ENCODE measurements at regions not wholly inside any gene's neighbourhood (a gene's known extent, or its start where the extent isn't known, plus 50 kb on each side); places are given as distances from the start of the nearest gene placed in this dataset.

DNA sequence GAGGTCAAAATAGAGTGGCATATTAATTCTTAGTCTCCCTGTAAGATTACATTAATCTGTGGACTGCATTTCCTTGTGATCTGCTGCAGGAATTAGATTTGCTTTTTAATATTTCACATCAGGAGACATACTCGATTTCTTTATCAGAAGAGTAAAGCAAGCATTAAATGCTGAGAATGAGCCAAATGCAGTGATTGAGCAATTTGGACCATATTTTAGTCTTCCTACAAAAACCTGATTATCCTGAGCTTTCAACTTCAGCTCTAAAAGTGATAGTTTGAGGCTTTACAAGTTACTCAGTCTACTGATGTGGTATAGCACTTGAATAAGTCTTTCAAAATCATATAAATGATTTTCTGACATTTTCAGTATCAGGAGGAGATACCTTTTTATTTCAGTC, 774.3 kb upstream of the RAB6C start:
- H3K4me1 ChIP-seq, result no peaks in the 10 kb centered on the region
- no peaks in the 10 kb centered on the region; the same call in 1 of the 2 replicates for H3K27me3 ChIP-seq (replicated peaks; ENCODE audit: control insufficient read depth, insufficient read depth, low read length)
- H3K36me3 Mint-ChIP-seq (ENCODE audit: insufficient read depth, unreplicated experiment), result no peaks in the 10 kb centered on the region
- H3K4me1 Mint-ChIP-seq (ENCODE audit: low read depth, unreplicated experiment), result peaks cover 6% of the 10 kb centered on the region
- TF ChIP-seq, protein P1, sequence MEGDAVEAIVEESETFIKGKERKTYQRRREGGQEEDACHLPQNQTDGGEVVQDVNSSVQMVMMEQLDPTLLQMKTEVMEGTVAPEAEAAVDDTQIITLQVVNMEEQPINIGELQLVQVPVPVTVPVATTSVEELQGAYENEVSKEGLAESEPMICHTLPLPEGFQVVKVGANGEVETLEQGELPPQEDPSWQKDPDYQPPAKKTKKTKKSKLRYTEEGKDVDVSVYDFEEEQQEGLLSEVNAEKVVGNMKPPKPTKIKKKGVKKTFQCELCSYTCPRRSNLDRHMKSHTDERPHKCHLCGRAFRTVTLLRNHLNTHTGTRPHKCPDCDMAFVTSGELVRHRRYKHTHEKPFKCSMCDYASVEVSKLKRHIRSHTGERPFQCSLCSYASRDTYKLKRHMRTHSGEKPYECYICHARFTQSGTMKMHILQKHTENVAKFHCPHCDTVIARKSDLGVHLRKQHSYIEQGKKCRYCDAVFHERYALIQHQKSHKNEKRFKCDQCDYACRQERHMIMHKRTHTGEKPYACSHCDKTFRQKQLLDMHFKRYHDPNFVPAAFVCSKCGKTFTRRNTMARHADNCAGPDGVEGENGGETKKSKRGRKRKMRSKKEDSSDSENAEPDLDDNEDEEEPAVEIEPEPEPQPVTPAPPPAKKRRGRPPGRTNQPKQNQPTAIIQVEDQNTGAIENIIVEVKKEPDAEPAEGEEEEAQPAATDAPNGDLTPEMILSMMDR (IDR thresholded peaks at IDR 0.05; ENCODE audit: insufficient read depth in 1 of 2, low read depth in 1 of 2, low read length in 1 of 2, severe bottlenecking in 1 of 2, unreplicated experiment in 1 of 2), result no peak
- intact Hi-C loops (cut with micrococcal nuclease; ENCODE audit: unreplicated experiment), result no loop called here
- ChIA-PET POLR2A (no interaction called here), CTCF (no interaction called here)
- no TSS peak for BruUV-seq (replicated peaks)
- H3K4me3 ChIP-seq (ENCODE audit: low read depth, low read length), result no peak overlapping the region
- peaks cover 8% of the 10 kb centered on the region for H3K27me3 Mint-ChIP-seq (ENCODE audit: insufficient read depth, unreplicated experiment)
- no peaks in the 10 kb centered on the region for H3K36me3 ChIP-seq (ENCODE audit: control insufficient read depth, insufficient read depth, low read length)
- no peaks in the 10 kb centered on the region for H3K9me3 ChIP-seq
- no peak overlapping the region for H3K4me3 Mint-ChIP-seq (ENCODE audit: unreplicated experiment)
- no peak for DNase-seq
- H3K9me3 Mint-ChIP-seq (ENCODE audit: unreplicated experiment), result no peaks in the 10 kb centered on the region
- no peak overlapping the region for H3K27ac Mint-ChIP-seq (ENCODE audit: unreplicated experiment)

DNA sequence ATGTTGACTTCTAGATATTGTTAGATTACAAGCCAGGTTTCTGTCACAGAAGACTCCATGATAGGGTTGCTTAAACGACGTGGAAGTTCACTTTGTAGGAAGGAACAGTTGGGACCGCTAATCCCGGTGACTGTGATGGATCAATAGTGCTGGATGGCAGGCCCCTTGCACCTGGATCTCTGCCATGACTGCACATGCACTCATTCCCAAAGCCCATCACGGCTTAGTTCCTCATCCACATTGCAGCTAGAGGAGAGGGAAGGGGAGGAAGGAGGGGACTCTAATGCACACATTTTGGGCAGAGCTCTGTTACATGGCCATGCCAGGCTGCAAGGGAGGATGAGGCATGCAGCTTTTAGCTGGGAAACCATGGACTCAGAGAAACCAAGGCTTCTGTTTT, 773.7 kb upstream of the RAB6C start:
- Histone ChIP-seq H3K36me3 (ENCODE audit: control insufficient read depth, insufficient read depth, low read length) (no peaks in the 10 kb centered on the region), H3K9me3 (no peaks in the 10 kb centered on the region), H3K27me3 (replicated peaks; ENCODE audit: control insufficient read depth, insufficient read depth, low read length) (no peaks in the 10 kb centered on the region; the same call in 1 of the 2 replicates), H3K4me1 (no peaks in the 10 kb centered on the region), H3K4me3 (ENCODE audit: low read depth, low read length) (no peak overlapping the region)
- DNase-seq, result no peak
- ChIA-PET CTCF (no interaction called here), POLR2A (no interaction called here)
- H3K4me1 Mint-ChIP-seq (ENCODE audit: low read depth, unreplicated experiment), result peaks cover 6% of the 10 kb centered on the region
- BruUV-seq (replicated peaks), result no TSS peak
- H3K27me3 Mint-ChIP-seq (ENCODE audit: insufficient read depth, unreplicated experiment), result peaks cover 8% of the 10 kb centered on the region
- H3K4me3 Mint-ChIP-seq (ENCODE audit: unreplicated experiment), result no peak overlapping the region
- H3K27ac Mint-ChIP-seq (ENCODE audit: unreplicated experiment), result no peak overlapping the region
- TF ChIP-seq, protein P1 (IDR thresholded peaks at IDR 0.05; ENCODE audit: insufficient read depth in 1 of 2, low read depth in 1 of 2, low read length in 1 of 2, severe bottlenecking in 1 of 2, unreplicated experiment in 1 of 2), result no peak
- H3K36me3 Mint-ChIP-seq (ENCODE audit: insufficient read depth, unreplicated experiment), result no peaks in the 10 kb centered on the region
- intact Hi-C loops (cut with micrococcal nuclease; ENCODE audit: unreplicated experiment), result no loop called here
- no peaks in the 10 kb centered on the region for H3K9me3 Mint-ChIP-seq (ENCODE audit: unreplicated experiment)

DNA sequence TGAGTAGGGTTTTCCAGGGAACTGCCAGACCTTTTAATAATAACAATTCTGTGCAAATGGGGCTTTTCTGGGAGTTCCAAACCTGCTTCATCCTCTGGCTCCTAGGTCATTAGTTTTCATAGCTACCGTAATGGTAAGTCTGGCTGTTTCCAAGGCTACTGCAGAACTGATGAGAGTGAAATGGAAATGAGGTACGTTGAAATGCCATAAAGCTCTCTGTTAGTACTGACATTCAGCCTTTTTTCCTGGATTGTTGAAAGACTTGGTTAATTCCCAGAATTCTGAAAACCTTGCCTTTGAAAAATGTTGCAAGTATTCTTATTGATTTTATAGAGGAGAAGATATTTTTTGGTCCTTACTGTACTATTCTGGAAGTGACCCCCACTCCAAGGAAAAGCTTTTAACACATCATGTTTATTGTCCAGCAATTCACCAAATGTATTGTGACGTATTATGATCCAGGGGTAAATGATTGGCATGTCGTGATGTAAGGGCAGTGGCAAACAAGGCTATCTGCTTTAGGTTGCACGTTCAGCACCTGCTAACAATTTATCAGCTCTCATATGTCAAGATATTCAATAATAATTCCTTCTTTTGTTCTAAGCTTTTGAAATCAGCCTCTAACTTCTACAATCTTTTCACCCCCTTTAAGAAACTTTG, 767.0 kb upstream of the RAB6C start:
- DNase-seq, result no peak
- TF ChIP-seq, protein P1 (IDR thresholded peaks at IDR 0.05; ENCODE audit: insufficient read depth in 1 of 2, low read depth in 1 of 2, low read length in 1 of 2, severe bottlenecking in 1 of 2, unreplicated experiment in 1 of 2), result no peak
- peaks cover 16% of the 10 kb centered on the region for H3K27me3 Mint-ChIP-seq (ENCODE audit: insufficient read depth, unreplicated experiment)
- no peaks in the 10 kb centered on the region for H3K9me3 ChIP-seq
- H3K4me1 Mint-ChIP-seq (ENCODE audit: low read depth, unreplicated experiment), result no peaks in the 10 kb centered on the region
- no peaks in the 10 kb centered on the region for H3K36me3 ChIP-seq (ENCODE audit: control insufficient read depth, insufficient read depth, low read length)
- ChIA-PET POLR2A (no interaction called here), CTCF (no interaction called here)
- H3K36me3 Mint-ChIP-seq (ENCODE audit: insufficient read depth, unreplicated experiment), result no peaks in the 10 kb centered on the region
- no peak overlapping the region for H3K4me3 Mint-ChIP-seq (ENCODE audit: unreplicated experiment)
- H3K9me3 Mint-ChIP-seq (ENCODE audit: unreplicated experiment), result no peaks in the 10 kb centered on the region
- H3K27ac Mint-ChIP-seq (ENCODE audit: unreplicated experiment), result no peak overlapping the region
- no peaks in the 10 kb centered on the region for H3K27me3 ChIP-seq (replicated peaks; ENCODE audit: control insufficient read depth, insufficient read depth, low read length)
- intact Hi-C loops (cut with micrococcal nuclease; ENCODE audit: unreplicated experiment), result no loop called here
- BruUV-seq (replicated peaks), result no TSS peak
- no peaks in the 10 kb centered on the region for H3K4me1 ChIP-seq
- no peak overlapping the region for H3K4me3 ChIP-seq (ENCODE audit: low read depth, low read length)

All from Caco-2 (cell line).